Esophagus (tissue), 2 donors: ENCODE measurements at regions not wholly inside any gene's neighbourhood (a gene's known extent, or its start where the extent isn't known, plus 50 kb on each side); places are given as distances from the start of the nearest gene placed in this dataset.

Experiments used
- H3K27ac ChIP-seq, 2 donors: one replicate each; pipeline ENCODE4 v1.5.1; 2013; ENCODE audit warnings: low read depth in 2 of 2, mild to moderate bottlenecking in 2 of 2, inconsistent platforms in 1 of 2, low read length in 1 of 2, moderate library complexity in 1 of 2
- H3K27me3 ChIP-seq, 2 donors: one replicate each; pipeline ENCODE4 v1.6.1; 2013; ENCODE audit warnings: low read length in 2 of 2, control low read depth in 1 of 2, mild to moderate bottlenecking in 1 of 2; ENCODE audit not compliant: insufficient read depth in 2 of 2, control insufficient read depth in 1 of 2
- H3K36me3 ChIP-seq, 2 donors: one replicate each; pipeline ENCODE4 v1.6.1; 2013; ENCODE audit warnings: low read length in 1 of 2; ENCODE audit not compliant: control insufficient read depth in 2 of 2, insufficient read depth in 2 of 2
- H3K4me1 ChIP-seq, 2 donors: one replicate each; pipeline ENCODE4 v1.6.1; 2013; ENCODE audit warnings: low read length in 1 of 2; ENCODE audit not compliant: control insufficient read depth in 2 of 2, insufficient read depth in 2 of 2
- H3K4me3 ChIP-seq, 2 donors: one replicate each; pipeline ENCODE4 v1.5.1; 2013; ENCODE audit warnings: low read length in 2 of 2, mild to moderate bottlenecking in 2 of 2, low read depth in 1 of 2, moderate library complexity in 1 of 2
- H3K9me3 ChIP-seq, 2 donors: one replicate each; pipeline ENCODE4 v1.6.1; 2013; ENCODE audit warnings: mild to moderate bottlenecking in 2 of 2, low read depth in 1 of 2, low read length in 1 of 2, moderate library complexity in 1 of 2; ENCODE audit not compliant: control insufficient read depth in 2 of 2, insufficient read depth in 1 of 2
- WGBS, 2 donors: extraction: QIAGEN DNeasy Blood & Tissue Kit; methylation state at CpG; one replicate each; pipeline ENCODE4 v1.1.7; 2013; 5-methylcytosine and 5-hydroxymethylcytosine counted together
- donor health status: healthy with polysubstance abuse.
- donor health status: Bipolar disorder and iron deficiency.

- no peaks in the 10 kb centered on the region for H3K36me3 ChIP-seq
- H3K4me3 ChIP-seq, result no peak overlapping the region
- no peaks in the 10 kb centered on the region for H3K4me1 ChIP-seq
- H3K9me3 ChIP-seq, result no peaks in the 10 kb centered on the region
- H3K27ac ChIP-seq, result no peak overlapping the region
- peaks cover 0 to 2% of the 10 kb centered on the region in 2 donors for H3K27me3 ChIP-seq
These were observed 189.3 kb upstream of the STK17B start for GRCh38 chr2:196360650-196361049.

- WGBS, 2 donors, result 38 to 45% methylated on average over 7 of the region's 7 CpGs
- Histone ChIP-seq H3K9me3 (no peaks in the 10 kb centered on the region), H3K27ac (no peak overlapping the region), H3K27me3 (peaks cover 0 to 2% of the 10 kb centered on the region in 2 donors), H3K4me3 (no peak overlapping the region), H3K4me1 (no peaks in the 10 kb centered on the region), H3K36me3 (no peaks in the 10 kb centered on the region)
These were observed 190.4 kb upstream of the STK17B start for GRCh38 chr2:196361606-196362326.

GRCh38 chr2:196362973-196363549 lies 191.7 kb upstream of the STK17B start:
- no peaks in the 10 kb centered on the region for H3K4me1 ChIP-seq
- H3K9me3 ChIP-seq, result no peaks in the 10 kb centered on the region
- no peaks in the 10 kb centered on the region for H3K36me3 ChIP-seq
- H3K27ac ChIP-seq, result no peak overlapping the region
- 85 to 91% methylated on average over 2 of the region's 2 CpGs for WGBS, 2 donors
- H3K27me3 ChIP-seq, result peaks cover 0 to 2% of the 10 kb centered on the region in 2 donors
- H3K4me3 ChIP-seq, result no peak overlapping the region

- Histone ChIP-seq H3K27ac (no peak overlapping the region), H3K9me3 (no peaks in the 10 kb centered on the region), H3K4me1 (no peaks in the 10 kb centered on the region), H3K27me3 (peaks cover 0 to 2% of the 10 kb centered on the region in 2 donors), H3K4me3 (no peak overlapping the region), H3K36me3 (no peaks in the 10 kb centered on the region)
- 80 to 84% methylated on average over 3 of the region's 3 CpGs for WGBS, 2 donors
These were observed 193.8 kb upstream of the STK17B start for GRCh38 chr2:196365145-196365544.

GRCh38 chr2:196365923-196366322 lies 194.5 kb upstream of the STK17B start:
- Histone ChIP-seq H3K9me3 (no peaks in the 10 kb centered on the region), H3K27me3 (peaks cover 0 to under 1% of the 10 kb centered on the region in 2 donors), H3K4me3 (no peak overlapping the region), H3K27ac (no peak overlapping the region), H3K36me3 (no peaks in the 10 kb centered on the region), H3K4me1 (no peaks in the 10 kb centered on the region)
- 78 to 91% methylated on average over 1 of the region's 1 CpG for WGBS, 2 donors

- WGBS, 2 donors, result 97 to 98% methylated on average over 4 of the region's 4 CpGs
- Histone ChIP-seq H3K27me3 (no peaks in the 10 kb centered on the region), H3K36me3 (no peaks in the 10 kb centered on the region), H3K9me3 (no peaks in the 10 kb centered on the region), H3K27ac (no peak overlapping the region), H3K4me1 (no peaks in the 10 kb centered on the region), H3K4me3 (no peak overlapping the region)
These were observed 196.3 kb upstream of the STK17B start for GRCh38 chr2:196367633-196368032.

- Histone ChIP-seq H3K4me1 (no peaks in the 10 kb centered on the region), H3K27me3 (no peaks in the 10 kb centered on the region), H3K27ac (no peak overlapping the region), H3K9me3 (no peaks in the 10 kb centered on the region), H3K4me3 (no peak overlapping the region), H3K36me3 (no peaks in the 10 kb centered on the region)
- 87 to 95% methylated on average over 2 of the region's 2 CpGs for WGBS, 2 donors
These were observed 197.3 kb upstream of the STK17B start for GRCh38 chr2:196368546-196369225.

- Histone ChIP-seq H3K4me3 (no peak overlapping the region), H3K4me1 (no peaks in the 10 kb centered on the region), H3K9me3 (no peaks in the 10 kb centered on the region), H3K27me3 (no peaks in the 10 kb centered on the region), H3K27ac (no peak overlapping the region), H3K36me3 (no peaks in the 10 kb centered on the region)
- WGBS, 2 donors, result 81 to 87% methylated on average over 1 of the region's 1 CpG
These were observed 198.6 kb upstream of the STK17B start for GRCh38 chr2:196369967-196370366.

GRCh38 chr2:196370381-196370780 lies 199.0 kb upstream of the STK17B start:
- Histone ChIP-seq H3K27ac (no peak overlapping the region), H3K9me3 (no peaks in the 10 kb centered on the region), H3K4me1 (no peaks in the 10 kb centered on the region), H3K36me3 (no peaks in the 10 kb centered on the region), H3K27me3 (no peaks in the 10 kb centered on the region), H3K4me3 (no peak overlapping the region)
- 86 to 94% methylated on average over 1 of the region's 1 CpG for WGBS, 2 donors
